OCI-LY3 (cell line): ENCODE measurements at regions not wholly inside any gene's neighbourhood (a gene's known extent, or its start where the extent isn't known, plus 50 kb on each side); places are given as distances from the start of the nearest gene placed in this dataset.

Experiments
- CTCF ChIP-seq: fragments of 200-600, 300-600 bp; sonication (generic); IDR thresholded peaks from 2 replicates; pipeline ENCODE4 v1.5.1; 2014; ENCODE audit warnings: antibody characterized with exemption, low read length, low read depth
- EZH2phosphoT487 ChIP-seq: fragments of 200-600 bp; shearing (Covaris generic); IDR thresholded peaks from 2 replicates; pipeline ENCODE4 v1.6.1; 2018; ENCODE audit warnings: antibody characterized with exemption, mixed run types, low read depth

DNA sequence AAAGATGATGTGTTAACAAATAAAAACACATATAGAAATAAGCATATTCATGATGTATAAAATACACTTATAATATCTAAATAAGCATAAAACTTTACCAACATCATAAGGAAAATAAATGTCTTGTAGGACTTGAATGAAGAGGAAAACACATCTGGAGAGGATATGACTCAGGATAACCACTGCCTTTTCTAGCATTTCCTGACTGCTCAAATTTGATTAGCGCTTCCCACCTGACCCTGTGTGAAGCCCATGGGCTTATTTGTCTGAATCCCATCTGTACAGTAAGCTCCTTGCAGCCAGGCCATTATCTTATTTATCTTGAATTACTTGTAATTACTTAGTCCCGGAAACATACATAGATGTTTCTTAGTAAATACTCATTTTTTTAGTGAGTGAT is 608.6 kb downstream of the COL12A1 start:
- TF ChIP-seq CTCF (no peak), EZH2phosphoT487 (no peak)
